ENCODE measurements at regions not wholly inside any gene's neighbourhood (a gene's known extent, or its start where the extent isn't known, plus 50 kb on each side); places are given as distances from the start of the nearest gene placed in this dataset.

DNA sequence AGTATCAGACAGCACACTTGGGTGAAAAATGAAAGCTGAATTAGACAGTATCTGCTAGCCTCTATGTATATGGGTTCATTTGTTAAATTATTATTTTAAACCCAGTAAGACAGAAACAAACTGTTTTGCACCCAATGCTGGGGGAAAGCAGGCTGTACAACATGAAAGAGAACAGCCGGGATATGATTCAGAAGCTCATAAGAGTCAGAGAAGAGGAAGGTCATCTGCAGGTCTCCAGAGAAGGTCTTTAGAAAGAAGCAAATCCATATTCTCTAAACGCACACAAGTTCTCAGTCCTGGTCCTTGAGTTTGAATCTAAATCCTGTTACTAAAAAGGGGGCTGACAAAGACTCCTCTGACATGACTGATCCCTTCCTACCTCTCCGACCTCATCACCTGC, 155.1 kb downstream of the SIPA1L2 start:
- H3K27ac ChIP-seq (ENCODE audit: low read depth in 1 of 3, low read length in 2 of 3) = no peak overlapping the region
- no peak for DNase-seq
- H3K4me3 ChIP-seq (ENCODE audit: low read depth in 1 of 3, low read length in 3 of 3) = no peak overlapping the region
- no peak for FAIRE-seq
- H3K9me3 ChIP-seq (ENCODE audit: control insufficient read depth in 2 of 2, insufficient read depth in 1 of 2, low read depth in 1 of 2, low read length in 1 of 2) = no peaks in the 10 kb centered on the region
- WGBS, 3 donors = 88 to 96% (median 91%) methylated on average over 3 of the region's 3 CpGs
- peaks cover 0 to 2% (median 0%) of the 10 kb centered on the region in 3 donors for H3K36me3 ChIP-seq (ENCODE audit: control insufficient read depth in 3 of 3, insufficient read depth in 2 of 3, low read depth in 1 of 3, low read length in 3 of 3)
- no peaks in the 10 kb centered on the region for H3K27me3 ChIP-seq (ENCODE audit: control insufficient read depth in 3 of 3, insufficient read depth in 3 of 3, low read length in 3 of 3)
- peaks cover 0 to 4% (median 0%) of the 10 kb centered on the region in 3 donors for H3K4me1 ChIP-seq (ENCODE audit: control insufficient read depth in 3 of 3, insufficient read depth in 2 of 3, low read depth in 1 of 3, low read length in 2 of 3)

DNA sequence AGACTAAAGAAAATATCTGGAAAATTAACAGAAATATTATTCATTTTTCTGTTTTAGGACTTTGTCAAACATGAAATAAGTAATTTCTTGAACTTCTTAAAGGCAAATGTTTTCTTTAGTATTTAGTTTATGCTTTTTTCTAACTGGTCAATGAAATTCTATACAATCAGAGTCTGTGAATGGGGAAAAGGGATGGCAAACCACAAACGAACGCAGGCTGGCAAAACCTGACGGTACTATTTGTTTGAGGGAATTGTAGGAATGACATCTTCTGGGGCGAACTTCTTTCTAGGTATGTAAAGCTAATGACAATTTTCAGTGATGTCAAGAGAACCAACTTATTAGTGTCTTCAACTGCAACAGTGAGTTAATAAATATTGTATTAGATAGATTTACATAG, 156.0 kb downstream of the SIPA1L2 start:
- Histone ChIP-seq H3K4me3 (ENCODE audit: low read depth in 1 of 3, low read length in 3 of 3) (no peak overlapping the region), H3K27me3 (ENCODE audit: control insufficient read depth in 3 of 3, insufficient read depth in 3 of 3, low read length in 3 of 3) (no peaks in the 10 kb centered on the region), H3K27ac (ENCODE audit: low read depth in 1 of 3, low read length in 2 of 3) (no peak overlapping the region), H3K9me3 (ENCODE audit: control insufficient read depth in 2 of 2, insufficient read depth in 1 of 2, low read depth in 1 of 2, low read length in 1 of 2) (no peaks in the 10 kb centered on the region), H3K36me3 (ENCODE audit: control insufficient read depth in 3 of 3, insufficient read depth in 2 of 3, low read depth in 1 of 3, low read length in 3 of 3) (peaks cover 0 to 2% (median under 1%) of the 10 kb centered on the region in 3 donors), H3K4me1 (ENCODE audit: control insufficient read depth in 3 of 3, insufficient read depth in 2 of 3, low read depth in 1 of 3, low read length in 2 of 3) (peaks cover 0 to 4% (median 0%) of the 10 kb centered on the region in 3 donors)
- 94 to 97% (median 96%) methylated on average over 4 of the region's 4 CpGs for WGBS, 3 donors
- FAIRE-seq (no peak), DNase-seq (no peak)

- H3K27ac ChIP-seq (ENCODE audit: low read depth in 1 of 3, low read length in 2 of 3) = no peak overlapping the region
- H3K36me3 ChIP-seq (ENCODE audit: control insufficient read depth in 3 of 3, insufficient read depth in 2 of 3, low read depth in 1 of 3, low read length in 3 of 3) = peaks cover 0 to 3% (median 2%) of the 10 kb centered on the region in 3 donors
- FAIRE-seq (no peak), DNase-seq (no peak)
- H3K9me3 ChIP-seq (ENCODE audit: control insufficient read depth in 2 of 2, insufficient read depth in 1 of 2, low read depth in 1 of 2, low read length in 1 of 2) = no peaks in the 10 kb centered on the region
- no peak overlapping the region for H3K4me3 ChIP-seq (ENCODE audit: low read depth in 1 of 3, low read length in 3 of 3)
- WGBS, 3 donors = 81 to 86% (median 83%) methylated on average over 2 of the region's 2 CpGs
- peaks cover 0 to 4% (median 0%) of the 10 kb centered on the region in 3 donors for H3K4me1 ChIP-seq (ENCODE audit: control insufficient read depth in 3 of 3, insufficient read depth in 2 of 3, low read depth in 1 of 3, low read length in 2 of 3)
- no peaks in the 10 kb centered on the region for H3K27me3 ChIP-seq (ENCODE audit: control insufficient read depth in 3 of 3, insufficient read depth in 3 of 3, low read length in 3 of 3)
These were observed 156.6 kb downstream of the SIPA1L2 start for GRCh38 chr1:232473324-232473723.

GRCh38 chr1:232472485-232473041, 157.4 kb downstream of the SIPA1L2 start:
- WGBS, 3 donors = 76 to 85% (median 84%) methylated on average over 3 of the region's 3 CpGs
- H3K4me3 ChIP-seq (ENCODE audit: low read depth in 1 of 3, low read length in 3 of 3) = no peak overlapping the region
- FAIRE-seq = no peak
- H3K4me1 ChIP-seq (ENCODE audit: control insufficient read depth in 3 of 3, insufficient read depth in 2 of 3, low read depth in 1 of 3, low read length in 2 of 3) = peaks cover 0 to 3% (median 0%) of the 10 kb centered on the region in 3 donors
- DNase-seq = no peak
- H3K36me3 ChIP-seq (ENCODE audit: control insufficient read depth in 3 of 3, insufficient read depth in 2 of 3, low read depth in 1 of 3, low read length in 3 of 3) = peaks cover 0 to 3% (median 2%) of the 10 kb centered on the region in 3 donors
- H3K27ac ChIP-seq (ENCODE audit: low read depth in 1 of 3, low read length in 2 of 3) = no peak overlapping the region
- H3K27me3 ChIP-seq (ENCODE audit: control insufficient read depth in 3 of 3, insufficient read depth in 3 of 3, low read length in 3 of 3) = no peaks in the 10 kb centered on the region
- H3K9me3 ChIP-seq (ENCODE audit: control insufficient read depth in 2 of 2, insufficient read depth in 1 of 2, low read depth in 1 of 2, low read length in 1 of 2) = no peaks in the 10 kb centered on the region

- no peaks in the 10 kb centered on the region for H3K4me1 ChIP-seq (ENCODE audit: control insufficient read depth in 3 of 3, insufficient read depth in 2 of 3, low read depth in 1 of 3, low read length in 2 of 3)
- WGBS, 3 donors = 73 to 89% (median 81%) methylated on average over 5 of the region's 5 CpGs
- peaks cover 0 to 3% (median 2%) of the 10 kb centered on the region in 3 donors for H3K36me3 ChIP-seq (ENCODE audit: control insufficient read depth in 3 of 3, insufficient read depth in 2 of 3, low read depth in 1 of 3, low read length in 3 of 3)
- no peak overlapping the region for H3K4me3 ChIP-seq (ENCODE audit: low read depth in 1 of 3, low read length in 3 of 3)
- H3K27me3 ChIP-seq (ENCODE audit: control insufficient read depth in 3 of 3, insufficient read depth in 3 of 3, low read length in 3 of 3) = no peaks in the 10 kb centered on the region
- H3K27ac ChIP-seq (ENCODE audit: low read depth in 1 of 3, low read length in 2 of 3) = no peak overlapping the region
- no peaks in the 10 kb centered on the region for H3K9me3 ChIP-seq (ENCODE audit: control insufficient read depth in 2 of 2, insufficient read depth in 1 of 2, low read depth in 1 of 2, low read length in 1 of 2)
- no peak for FAIRE-seq
- no peak for DNase-seq
These were observed 158.7 kb downstream of the SIPA1L2 start for GRCh38 chr1:232471250-232471649.

DNA sequence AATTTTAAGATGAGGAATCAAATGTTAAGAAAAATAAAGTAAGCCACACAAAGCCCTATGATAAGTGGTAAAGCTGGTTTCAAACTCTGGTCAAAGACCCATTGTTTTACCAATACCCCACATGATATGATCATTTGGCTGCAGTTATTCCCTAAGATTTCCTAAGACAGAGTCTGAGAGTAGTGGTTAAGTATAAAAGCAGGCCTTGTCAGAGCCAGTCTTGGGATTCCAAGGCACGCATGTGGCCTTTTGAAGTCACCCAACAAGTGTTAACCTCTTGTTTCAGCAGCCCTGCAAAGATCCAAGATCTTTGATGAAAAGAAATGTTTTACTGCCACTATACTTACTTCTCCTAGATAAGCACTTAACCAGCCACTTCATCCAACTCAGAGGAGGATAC, 159.2 kb downstream of the SIPA1L2 start:
- WGBS, 3 donors = 96 to 100% (median 98%) methylated on average over 1 of the region's 1 CpG
- no peaks in the 10 kb centered on the region for H3K27me3 ChIP-seq (ENCODE audit: control insufficient read depth in 3 of 3, insufficient read depth in 3 of 3, low read length in 3 of 3)
- no peak for FAIRE-seq
- no peaks in the 10 kb centered on the region for H3K9me3 ChIP-seq (ENCODE audit: control insufficient read depth in 2 of 2, insufficient read depth in 1 of 2, low read depth in 1 of 2, low read length in 1 of 2)
- peaks cover 0 to 3% (median 2%) of the 10 kb centered on the region in 3 donors for H3K36me3 ChIP-seq (ENCODE audit: control insufficient read depth in 3 of 3, insufficient read depth in 2 of 3, low read depth in 1 of 3, low read length in 3 of 3)
- H3K27ac ChIP-seq (ENCODE audit: low read depth in 1 of 3, low read length in 2 of 3) = no peak overlapping the region
- no peak overlapping the region for H3K4me3 ChIP-seq (ENCODE audit: low read depth in 1 of 3, low read length in 3 of 3)
- no peak for DNase-seq
- no peaks in the 10 kb centered on the region for H3K4me1 ChIP-seq (ENCODE audit: control insufficient read depth in 3 of 3, insufficient read depth in 2 of 3, low read depth in 1 of 3, low read length in 2 of 3)

- no peaks in the 10 kb centered on the region for H3K27me3 ChIP-seq (ENCODE audit: control insufficient read depth in 3 of 3, insufficient read depth in 3 of 3, low read length in 3 of 3)
- no peak overlapping the region for H3K4me3 ChIP-seq (ENCODE audit: low read depth in 1 of 3, low read length in 3 of 3)
- 43 to 68% (median 56%) methylated on average over 3 of the region's 3 CpGs for WGBS, 3 donors
- FAIRE-seq (no peak), DNase-seq (no peak)
- no peaks in the 10 kb centered on the region for H3K4me1 ChIP-seq (ENCODE audit: control insufficient read depth in 3 of 3, insufficient read depth in 2 of 3, low read depth in 1 of 3, low read length in 2 of 3)
- H3K36me3 ChIP-seq (ENCODE audit: control insufficient read depth in 3 of 3, insufficient read depth in 2 of 3, low read depth in 1 of 3, low read length in 3 of 3) = peaks cover 0 to 8% (median 2%) of the 10 kb centered on the region in 3 donors
- no peaks in the 10 kb centered on the region for H3K9me3 ChIP-seq (ENCODE audit: control insufficient read depth in 2 of 2, insufficient read depth in 1 of 2, low read depth in 1 of 2, low read length in 1 of 2)
- no peak overlapping the region for H3K27ac ChIP-seq (ENCODE audit: low read depth in 1 of 3, low read length in 2 of 3)
These were observed 161.7 kb downstream of the SIPA1L2 start for GRCh38 chr1:232468249-232468648.

GRCh38 chr1:232467073-232467760, 162.7 kb downstream of the SIPA1L2 start:
- no peak overlapping the region for H3K4me3 ChIP-seq (ENCODE audit: low read depth in 1 of 3, low read length in 3 of 3)
- no peaks in the 10 kb centered on the region for H3K4me1 ChIP-seq (ENCODE audit: control insufficient read depth in 3 of 3, insufficient read depth in 2 of 3, low read depth in 1 of 3, low read length in 2 of 3)
- H3K27ac ChIP-seq (ENCODE audit: low read depth in 1 of 3, low read length in 2 of 3) = no peak overlapping the region
- H3K9me3 ChIP-seq (ENCODE audit: control insufficient read depth in 2 of 2, insufficient read depth in 1 of 2, low read depth in 1 of 2, low read length in 1 of 2) = no peaks in the 10 kb centered on the region
- DNase-seq (no peak), FAIRE-seq (no peak)
- no peaks in the 10 kb centered on the region for H3K27me3 ChIP-seq (ENCODE audit: control insufficient read depth in 3 of 3, insufficient read depth in 3 of 3, low read length in 3 of 3)
- WGBS, 3 donors = 89 to 94% (median 93%) methylated on average over 9 of the region's 9 CpGs
- H3K36me3 ChIP-seq (ENCODE audit: control insufficient read depth in 3 of 3, insufficient read depth in 2 of 3, low read depth in 1 of 3, low read length in 3 of 3) = peaks cover 0 to 8% (median 2%) of the 10 kb centered on the region in 3 donors

All from small intestine (tissue), 7 donors.